Astrocyte of the cerebellum (primary cell): ENCODE measurements at regions not wholly inside any gene's neighbourhood (a gene's known extent, or its start where the extent isn't known, plus 50 kb on each side); places are given as distances from the start of the nearest gene placed in this dataset.
A peak's percentile ranks its signal among the peaks of the same experiment; 100 is the strongest.
"Not testable (repeated sequence)": the region's sequence is repeated elsewhere in the genome, so short reads cannot be mapped to it uniquely, and the experiment has no call there.

Experiments used
- DNase-seq: peaks from one replicate; pipeline ENCODE4 v3.0.0-alpha.2; 2011; ENCODE audit warnings: low read depth
- H3K4me3 ChIP-seq: 2 replicates; pipeline ENCODE4 v1.5.1; 2011; ENCODE audit warnings: mild to moderate bottlenecking, low read depth, low read length, moderate library complexity
- in situ Hi-C: cut with HindIII; loops from 2 replicates; pipeline ENCODE4 v1.10.0; 2017; ENCODE audit warnings: low sequenced_read_pairs
- TF ChIP-seq, protein P1 (sequence below): IDR thresholded peaks from 2 replicates; pipeline ENCODE4 v1.5.1; 2012; ENCODE audit warnings: low read length, low read depth, moderate library complexity, mild to moderate bottlenecking; ENCODE audit errors: missing control alignments

DNA sequence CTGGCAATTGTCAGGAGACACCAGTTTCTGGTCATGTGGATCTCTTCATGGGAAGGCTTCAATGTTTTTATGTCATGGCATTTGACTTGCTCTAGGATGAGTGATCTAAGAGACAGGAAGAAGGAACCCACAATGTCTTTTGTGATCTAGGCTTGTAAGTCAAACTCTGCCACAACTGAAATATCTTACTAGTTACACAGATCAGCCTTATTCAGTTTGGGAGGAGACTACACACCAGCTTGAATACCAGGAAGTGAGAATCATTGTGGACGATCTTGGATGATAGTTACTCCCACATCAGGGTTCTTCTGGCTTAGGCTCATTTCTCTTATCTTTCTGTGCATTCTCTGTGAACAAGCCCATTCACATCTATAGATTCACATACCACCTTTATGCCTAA, 236.2 kb upstream of the FBXO33 start:
- DNase-seq = no peak
- H3K4me3 ChIP-seq = no peak overlapping the region
- TF ChIP-seq, protein P1, sequence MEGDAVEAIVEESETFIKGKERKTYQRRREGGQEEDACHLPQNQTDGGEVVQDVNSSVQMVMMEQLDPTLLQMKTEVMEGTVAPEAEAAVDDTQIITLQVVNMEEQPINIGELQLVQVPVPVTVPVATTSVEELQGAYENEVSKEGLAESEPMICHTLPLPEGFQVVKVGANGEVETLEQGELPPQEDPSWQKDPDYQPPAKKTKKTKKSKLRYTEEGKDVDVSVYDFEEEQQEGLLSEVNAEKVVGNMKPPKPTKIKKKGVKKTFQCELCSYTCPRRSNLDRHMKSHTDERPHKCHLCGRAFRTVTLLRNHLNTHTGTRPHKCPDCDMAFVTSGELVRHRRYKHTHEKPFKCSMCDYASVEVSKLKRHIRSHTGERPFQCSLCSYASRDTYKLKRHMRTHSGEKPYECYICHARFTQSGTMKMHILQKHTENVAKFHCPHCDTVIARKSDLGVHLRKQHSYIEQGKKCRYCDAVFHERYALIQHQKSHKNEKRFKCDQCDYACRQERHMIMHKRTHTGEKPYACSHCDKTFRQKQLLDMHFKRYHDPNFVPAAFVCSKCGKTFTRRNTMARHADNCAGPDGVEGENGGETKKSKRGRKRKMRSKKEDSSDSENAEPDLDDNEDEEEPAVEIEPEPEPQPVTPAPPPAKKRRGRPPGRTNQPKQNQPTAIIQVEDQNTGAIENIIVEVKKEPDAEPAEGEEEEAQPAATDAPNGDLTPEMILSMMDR = no peak
- in situ Hi-C loops = no loop called here

DNA sequence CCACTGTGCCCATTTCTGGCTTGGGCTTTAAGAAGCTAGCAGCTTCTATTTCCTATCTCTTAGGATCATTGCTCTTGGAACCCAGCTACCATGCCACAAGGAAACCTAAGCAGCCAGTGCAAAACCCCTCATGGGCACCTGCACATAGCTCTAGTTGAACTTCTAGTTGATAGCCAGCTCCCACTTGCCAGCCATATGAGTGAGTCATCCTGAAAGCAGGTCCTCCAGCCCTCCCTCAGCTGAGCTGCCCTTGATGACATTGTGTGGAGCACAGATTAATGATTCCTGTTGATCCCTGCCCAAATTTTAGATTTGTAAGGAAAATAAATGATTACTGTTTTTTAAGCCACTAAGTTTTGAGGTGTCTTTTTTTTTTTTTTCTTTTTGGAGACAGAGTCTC, 234.2 kb upstream of the FBXO33 start:
- TF ChIP-seq, protein P1 = no peak
- no peak overlapping the region for H3K4me3 ChIP-seq
- in situ Hi-C loops = no loop called here
- DNase-seq = no peak

DNA sequence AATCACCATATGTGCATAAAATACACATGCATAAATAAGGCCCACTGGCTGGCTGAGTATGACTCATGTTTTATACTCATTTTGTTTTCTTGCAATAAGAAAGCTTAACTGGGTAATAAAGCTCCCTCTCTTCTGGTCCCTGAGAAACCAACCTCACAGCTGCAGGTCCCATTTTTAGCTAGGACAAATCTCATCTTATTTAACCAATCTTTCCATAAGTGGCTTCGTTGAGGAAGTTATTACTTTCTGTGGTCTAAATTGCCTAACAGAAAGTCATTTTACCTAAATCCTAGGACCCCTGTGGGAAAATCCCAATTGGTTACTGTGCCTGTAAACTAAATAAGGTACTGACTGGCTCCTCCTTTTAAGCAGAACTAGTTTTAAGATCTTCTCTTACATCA, 232.8 kb upstream of the FBXO33 start:
- TF ChIP-seq, protein P1 = no peak
- peak; percentile 13 for DNase-seq
- H3K4me3 ChIP-seq = no peak overlapping the region
- in situ Hi-C loops = no loop called here

GRCh38 chr14:39664646-39665045, 232.4 kb upstream of the FBXO33 start:
- no peak for DNase-seq
- H3K4me3 ChIP-seq = no peak overlapping the region
- TF ChIP-seq, protein P1 = no peak
- in situ Hi-C loops = no loop called here

DNA sequence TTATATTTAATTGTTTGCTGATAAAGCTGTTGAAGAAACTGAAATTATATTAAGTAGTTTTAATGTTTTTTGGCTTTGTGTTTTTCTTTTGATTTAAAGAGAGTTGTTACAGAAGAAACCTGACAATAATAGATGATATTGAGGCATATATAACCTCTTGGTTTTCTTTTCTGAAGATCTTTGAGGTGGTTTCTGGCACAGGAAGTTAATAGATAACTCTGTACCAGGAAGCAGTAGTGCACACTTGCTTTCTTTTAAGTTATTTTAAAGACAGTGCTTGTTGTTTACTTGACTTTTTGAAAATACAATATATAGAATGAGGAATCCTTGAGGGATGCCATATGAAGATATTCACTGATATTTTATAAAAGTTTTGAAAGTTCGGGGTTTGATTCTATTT, 209.0 kb upstream of the FBXO33 start:
- TF ChIP-seq, protein P1 = no peak
- DNase-seq = no peak
- in situ Hi-C loops = no loop called here
- no peak overlapping the region for H3K4me3 ChIP-seq

DNA sequence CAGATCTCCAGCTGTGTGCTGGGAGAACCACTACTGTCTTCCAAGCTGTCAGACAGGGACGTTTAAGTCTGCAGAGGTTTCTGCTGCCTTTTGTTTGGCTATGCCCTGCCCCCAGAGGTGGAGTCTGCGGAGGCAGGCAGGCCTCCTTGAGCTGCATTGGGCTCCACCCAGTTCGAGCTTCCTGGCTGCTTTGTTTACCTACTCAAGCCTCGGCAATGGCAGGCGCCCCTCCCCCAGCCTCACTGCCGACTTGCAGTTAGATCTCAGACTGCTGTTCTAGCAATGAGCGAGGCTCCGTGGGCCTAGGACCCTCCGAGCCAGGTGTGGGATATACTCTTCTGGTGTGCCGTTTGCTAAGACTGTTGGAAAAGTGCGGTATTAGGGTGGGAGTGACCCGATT, 206.8 kb upstream of the FBXO33 start:
- DNase-seq, H3K4me3 ChIP-seq, in situ Hi-C loops: not testable (repeated sequence)

DNA sequence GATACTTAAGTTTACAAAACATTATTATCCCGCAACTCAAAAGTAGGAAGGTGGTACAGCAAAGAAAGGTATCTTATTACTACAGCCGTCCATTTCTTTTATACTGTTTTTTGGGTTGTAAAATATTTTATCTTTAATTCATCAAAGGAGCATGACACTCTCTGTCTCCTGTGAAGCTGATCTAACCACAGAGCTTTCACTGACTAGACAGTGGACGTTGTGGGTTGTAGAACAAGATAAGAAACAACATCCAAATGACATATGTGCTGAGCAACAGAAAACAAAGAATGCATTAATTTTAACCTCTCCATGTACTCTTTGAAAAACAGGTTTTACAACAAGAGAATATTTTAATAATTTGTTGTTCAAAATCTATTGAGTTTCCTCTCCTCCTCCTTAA, 195.9 kb upstream of the FBXO33 start:
- H3K4me3 ChIP-seq = no peak overlapping the region
- DNase-seq = no peak
- TF ChIP-seq, protein P1 = no peak
- in situ Hi-C loops = no loop called here
